GM12872 (cell line): ENCODE measurements at regions not wholly inside any gene's neighbourhood (a gene's known extent, or its start where the extent isn't known, plus 50 kb on each side); places are given as distances from the start of the nearest gene placed in this dataset.

Experiments used
- TF ChIP-seq, protein P1 (sequence below): IDR thresholded peaks from 3 replicates; pipeline ENCODE4 v1.5.1; 2011; ENCODE audit warnings: low read depth, mild to moderate bottlenecking, low read length, moderate library complexity; ENCODE audit not compliant: insufficient read depth

DNA sequence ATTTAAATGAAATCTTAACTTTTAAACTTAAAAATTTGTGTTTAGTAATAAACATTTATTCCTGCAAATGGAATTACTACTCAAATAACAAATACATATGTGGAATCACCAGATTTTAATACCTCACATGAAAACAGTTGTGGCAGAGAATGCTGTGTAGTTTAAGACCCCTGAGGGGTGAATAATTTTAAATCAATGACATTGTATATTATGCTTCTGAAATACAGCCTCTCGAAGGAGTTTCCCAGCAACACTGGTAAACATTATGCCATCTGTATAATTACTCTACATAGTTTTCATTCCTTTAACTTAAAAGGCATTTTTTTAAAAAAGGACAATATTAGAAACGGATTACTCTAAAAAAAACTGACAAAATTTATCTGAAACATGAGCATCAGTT lies 2313.3 kb downstream of the ARAP2 start:
- TF ChIP-seq, protein P1, sequence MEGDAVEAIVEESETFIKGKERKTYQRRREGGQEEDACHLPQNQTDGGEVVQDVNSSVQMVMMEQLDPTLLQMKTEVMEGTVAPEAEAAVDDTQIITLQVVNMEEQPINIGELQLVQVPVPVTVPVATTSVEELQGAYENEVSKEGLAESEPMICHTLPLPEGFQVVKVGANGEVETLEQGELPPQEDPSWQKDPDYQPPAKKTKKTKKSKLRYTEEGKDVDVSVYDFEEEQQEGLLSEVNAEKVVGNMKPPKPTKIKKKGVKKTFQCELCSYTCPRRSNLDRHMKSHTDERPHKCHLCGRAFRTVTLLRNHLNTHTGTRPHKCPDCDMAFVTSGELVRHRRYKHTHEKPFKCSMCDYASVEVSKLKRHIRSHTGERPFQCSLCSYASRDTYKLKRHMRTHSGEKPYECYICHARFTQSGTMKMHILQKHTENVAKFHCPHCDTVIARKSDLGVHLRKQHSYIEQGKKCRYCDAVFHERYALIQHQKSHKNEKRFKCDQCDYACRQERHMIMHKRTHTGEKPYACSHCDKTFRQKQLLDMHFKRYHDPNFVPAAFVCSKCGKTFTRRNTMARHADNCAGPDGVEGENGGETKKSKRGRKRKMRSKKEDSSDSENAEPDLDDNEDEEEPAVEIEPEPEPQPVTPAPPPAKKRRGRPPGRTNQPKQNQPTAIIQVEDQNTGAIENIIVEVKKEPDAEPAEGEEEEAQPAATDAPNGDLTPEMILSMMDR, result no peak

DNA sequence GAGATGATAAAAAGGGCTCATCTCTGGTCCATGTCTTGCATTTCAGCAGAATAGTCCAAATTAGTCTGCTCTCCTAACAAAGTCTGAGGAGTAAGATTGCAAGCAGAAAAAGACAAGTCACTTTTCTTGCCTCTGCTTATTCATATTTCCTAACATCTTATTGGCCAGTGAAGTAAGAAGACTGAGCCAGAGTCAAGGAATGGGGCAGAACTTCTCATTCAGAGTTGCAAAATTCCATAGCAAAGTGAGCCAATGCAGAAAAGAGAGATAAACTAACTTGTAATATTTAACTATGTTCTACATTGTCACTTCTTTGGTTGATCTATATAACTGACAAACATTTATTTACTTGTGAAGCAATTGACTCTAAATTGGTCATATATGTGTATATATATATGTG lies 2304.0 kb downstream of the ARAP2 start:
- TF ChIP-seq, protein P1, result no peak

DNA sequence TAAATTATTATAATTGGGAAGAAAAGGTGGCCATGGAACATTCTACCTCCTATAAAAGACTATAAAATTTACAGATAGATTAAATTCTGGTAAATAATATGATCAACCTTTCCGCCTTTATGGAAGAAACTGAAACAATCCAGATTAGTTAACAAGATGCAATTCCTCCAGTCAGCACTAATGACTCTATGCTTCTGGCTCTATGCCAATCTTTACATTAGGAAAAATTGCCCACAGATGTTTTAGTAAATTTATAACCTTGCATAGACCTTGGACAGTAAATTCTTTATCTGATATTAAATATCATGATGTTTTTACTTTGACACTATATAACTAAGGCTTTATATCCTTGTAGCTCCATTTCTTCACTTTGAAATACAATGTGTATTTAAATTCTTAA lies 2302.5 kb downstream of the ARAP2 start:
- TF ChIP-seq, protein P1, result no peak

DNA sequence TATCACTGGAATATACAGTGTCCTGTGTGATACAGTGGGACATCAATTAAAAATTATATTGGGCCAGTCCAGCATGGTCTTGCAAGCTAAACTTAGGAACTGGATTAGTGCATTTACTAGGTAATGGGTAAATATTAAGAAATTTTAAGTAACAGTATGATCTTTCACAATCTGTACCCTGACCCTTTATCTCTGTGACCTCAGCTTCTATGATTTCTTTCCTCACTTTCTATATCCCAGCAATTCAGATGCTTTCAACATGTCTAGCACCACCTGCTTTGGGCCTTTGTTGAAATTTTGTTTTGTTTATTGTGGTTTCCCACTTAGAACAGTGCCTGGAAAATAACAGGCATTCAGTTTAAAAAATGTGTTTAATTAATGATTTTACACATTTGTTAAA lies 2295.4 kb downstream of the ARAP2 start:
- TF ChIP-seq, protein P1, result no peak

DNA sequence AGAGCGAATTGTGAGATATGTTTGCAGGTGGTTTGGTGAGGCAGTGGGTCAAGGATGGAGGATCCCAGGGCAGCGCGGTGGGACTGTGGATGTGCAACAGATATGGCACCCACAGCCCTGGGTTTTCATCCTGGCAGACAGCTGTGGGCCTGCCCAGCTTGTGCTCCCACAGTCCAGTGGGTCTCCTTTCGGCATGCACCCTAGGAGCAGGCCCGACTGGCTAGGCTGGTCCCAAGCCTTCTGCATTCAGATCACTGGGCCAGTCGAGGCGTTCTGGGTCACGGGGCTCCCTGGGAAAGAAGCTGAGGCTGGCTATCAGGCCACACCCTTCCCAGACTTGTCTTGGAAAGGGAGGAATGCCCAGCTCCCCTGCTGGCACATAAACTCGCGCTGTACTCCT lies 2289.6 kb downstream of the ARAP2 start:
- TF ChIP-seq, protein P1, result no peak

DNA sequence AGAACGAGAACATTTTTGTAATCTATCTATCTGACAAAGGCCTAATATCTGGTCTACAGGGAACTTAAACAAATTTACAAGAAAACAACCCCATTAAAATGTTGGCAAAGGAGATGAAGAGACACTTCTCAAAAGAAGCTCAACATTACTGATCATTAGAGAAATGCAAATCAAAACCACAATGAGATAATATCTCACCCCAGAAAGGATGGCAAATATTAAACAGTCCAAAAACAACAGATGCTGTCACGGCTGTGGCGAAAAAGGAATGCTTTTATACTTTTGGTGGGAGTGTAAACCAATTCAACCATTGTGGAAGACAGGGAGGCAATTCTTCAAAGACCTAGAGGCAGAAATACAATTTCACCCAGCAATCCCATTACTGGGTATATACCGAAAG lies 2284.8 kb downstream of the ARAP2 start:
- TF ChIP-seq, protein P1, result no peak

DNA sequence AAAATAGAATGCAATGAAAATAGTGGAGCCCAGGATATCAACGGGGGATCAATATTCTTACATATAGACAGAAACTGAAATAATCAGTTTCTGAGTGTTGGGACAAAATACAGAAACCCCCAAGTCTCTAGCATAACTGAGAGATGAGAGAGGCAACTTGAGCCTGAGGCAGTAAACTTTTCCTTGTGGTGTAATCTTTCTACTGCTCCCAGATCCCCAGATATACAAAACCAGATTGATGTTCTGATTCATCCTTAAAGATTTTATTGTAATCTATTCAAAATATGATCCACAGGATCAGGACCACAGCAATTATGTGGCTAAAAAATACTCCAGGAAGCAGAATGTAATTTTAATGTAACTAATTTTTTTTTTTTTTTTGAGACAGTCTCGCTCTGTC lies 2282.6 kb downstream of the ARAP2 start:
- TF ChIP-seq, protein P1, result no peak

DNA sequence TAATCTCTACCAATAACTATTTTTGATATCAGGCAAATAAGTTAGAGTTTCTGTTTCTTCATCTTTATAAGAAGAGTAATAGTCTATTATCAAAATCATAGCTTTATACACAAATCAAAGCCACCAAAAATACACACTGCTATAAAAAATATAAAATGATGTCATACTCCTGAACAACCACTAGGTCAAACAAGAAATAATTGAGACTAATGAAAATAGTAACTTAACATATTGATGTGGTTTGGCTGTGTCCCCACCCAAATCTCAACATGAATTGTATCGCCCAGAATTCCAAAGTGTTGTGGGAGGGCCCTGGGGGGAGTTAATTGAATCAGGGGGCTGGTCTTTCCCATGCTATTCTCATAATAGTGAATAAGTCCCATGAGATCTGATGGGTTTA lies 2277.5 kb downstream of the ARAP2 start:
- TF ChIP-seq, protein P1, result no peak
